Stimulated activated CD8-positive, alpha-beta memory T cell treated with anti-CD3 and anti-CD28 coated beads, Interleukin-4, amount 100 ng/mL, for 1 hour (primary cell): ENCODE measurements at regions not wholly inside any gene's neighbourhood (a gene's known extent, or its start where the extent isn't known, plus 50 kb on each side); places are given as distances from the start of the nearest gene placed in this dataset.
"Not testable (repeated sequence)": the region's sequence is repeated elsewhere in the genome, so short reads cannot be mapped to it uniquely, and the experiment has no call there.

ENCODE experiments used
- DNase-seq, 2 donors: peaks; one replicate each; pipeline ENCODE4 v3.0.0-alpha.2; 2020; ENCODE audit warnings: low read depth in 2 of 2, low spot score in 1 of 2

DNA sequence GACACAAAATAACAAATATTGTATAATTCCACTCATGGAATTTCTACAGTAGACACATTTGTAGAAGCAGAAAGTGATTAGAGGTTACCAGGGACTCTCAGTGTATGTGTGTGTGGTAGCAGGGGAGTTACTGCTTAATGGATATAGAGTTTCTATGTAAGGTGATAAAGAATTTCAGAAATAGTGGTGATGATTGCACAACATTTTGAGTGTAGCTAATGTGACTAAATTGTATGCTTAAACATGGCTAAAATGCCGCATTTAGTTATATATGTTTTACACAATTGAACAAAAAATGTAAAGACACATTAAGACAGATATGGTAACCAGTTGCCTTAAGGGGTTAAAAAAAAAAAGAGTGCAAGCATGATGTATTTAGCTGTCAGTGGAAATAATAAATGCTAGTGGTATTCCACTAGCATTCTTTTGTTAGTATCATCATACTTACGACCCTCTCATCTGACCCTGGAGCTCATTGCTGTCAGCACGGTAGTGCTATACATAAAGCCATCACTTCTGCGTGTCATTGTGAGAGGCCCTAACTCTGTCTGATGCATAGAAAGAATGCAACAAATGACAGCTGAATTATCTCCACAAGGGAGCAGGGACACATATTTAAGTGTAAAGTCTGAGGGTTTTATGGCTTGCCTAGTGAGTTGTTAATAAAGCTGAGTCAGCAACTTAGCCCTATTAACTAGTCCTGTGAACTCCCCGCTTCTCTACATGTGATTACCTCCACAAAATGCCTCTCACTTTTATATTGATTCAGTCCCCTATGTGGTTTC is 134.1 kb upstream of the RXFP2 start:
- DNase-seq = no peak

- DNase-seq = not testable (repeated sequence)
Observed at GRCh38 chr13:31607531-31607930, 131.8 kb upstream of the RXFP2 start.

GRCh38 chr13:31608780-31609179 is 130.5 kb upstream of the RXFP2 start:
- not testable (repeated sequence) for DNase-seq

DNA sequence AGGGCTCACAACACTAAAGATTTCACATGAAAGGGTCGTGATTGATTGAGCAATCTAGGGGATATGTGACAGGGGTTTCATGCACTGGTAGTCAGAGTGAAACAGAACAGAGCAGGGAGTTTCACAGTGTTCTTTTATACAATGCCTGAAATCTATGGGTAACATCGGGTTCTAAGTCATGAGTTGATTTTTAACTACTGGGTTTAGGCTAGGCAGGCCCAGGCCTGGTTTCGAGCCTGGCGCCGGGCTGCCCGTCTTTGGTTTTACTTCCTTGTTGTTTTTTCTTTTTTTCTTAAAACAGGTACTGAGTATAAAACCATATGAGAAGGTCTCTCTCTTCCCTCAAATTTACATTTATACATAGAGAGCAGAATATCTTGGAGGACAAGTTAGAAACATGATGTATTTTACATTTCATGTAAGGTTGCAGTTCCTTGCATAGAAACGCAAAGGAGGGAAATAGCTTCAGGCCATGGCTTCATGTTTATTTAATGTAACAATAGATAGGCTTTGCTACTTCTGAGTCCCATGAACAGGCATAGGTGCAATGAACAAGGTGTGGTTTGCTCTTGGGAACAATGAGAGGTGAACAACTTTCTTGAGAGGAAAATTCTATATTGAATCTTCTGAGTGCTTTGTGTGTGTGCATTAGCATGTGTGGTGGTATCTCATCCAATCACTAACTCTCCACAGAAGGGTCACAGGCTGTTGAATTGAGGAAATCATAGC is 128.9 kb upstream of the RXFP2 start:
- no peak for DNase-seq

- no peak for DNase-seq
Observed at GRCh38 chr13:31611214-31611613, 128.1 kb upstream of the RXFP2 start.

DNA sequence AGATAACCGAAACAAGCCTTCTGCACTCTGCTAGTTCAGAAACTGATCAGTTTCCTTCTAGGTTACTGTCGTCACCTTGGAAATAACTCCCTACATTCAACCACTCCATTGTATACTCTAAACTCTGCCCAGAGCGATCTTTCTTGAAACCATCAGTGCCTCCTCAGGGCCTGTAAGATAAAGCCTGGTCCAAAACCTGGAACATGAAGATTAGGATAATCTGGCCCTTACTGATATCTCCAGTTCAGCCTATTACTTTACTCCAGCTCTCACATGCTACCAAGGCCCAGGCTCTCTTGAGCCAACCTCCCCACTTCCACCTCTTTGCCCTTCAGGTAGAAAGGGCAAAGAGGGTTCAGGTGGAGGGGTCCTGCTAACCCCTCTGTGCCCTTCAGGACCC is 125.3 kb upstream of the RXFP2 start:
- DNase-seq = no peak

DNA sequence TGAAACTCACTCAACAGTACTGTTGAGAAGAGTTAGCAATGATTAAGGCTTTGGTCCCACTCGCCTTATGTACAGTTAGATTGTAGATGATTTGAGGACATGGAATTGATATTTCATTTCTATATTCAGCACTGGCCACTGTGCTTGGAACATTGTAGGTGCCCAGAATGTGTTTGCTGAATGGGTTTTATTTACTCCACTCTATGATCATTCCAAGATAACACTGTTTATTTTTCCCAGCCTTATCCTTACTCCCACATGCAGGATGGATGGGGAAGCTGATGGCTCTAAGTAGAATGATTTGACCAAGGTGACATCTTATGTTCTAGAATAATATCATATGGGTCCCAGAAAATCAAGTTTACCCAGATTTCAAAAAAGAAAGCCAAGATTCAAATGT is 124.6 kb upstream of the RXFP2 start:
- no peak for DNase-seq

- no peak for DNase-seq
Observed at GRCh38 chr13:31625115-31625514, 114.2 kb upstream of the RXFP2 start.

DNA sequence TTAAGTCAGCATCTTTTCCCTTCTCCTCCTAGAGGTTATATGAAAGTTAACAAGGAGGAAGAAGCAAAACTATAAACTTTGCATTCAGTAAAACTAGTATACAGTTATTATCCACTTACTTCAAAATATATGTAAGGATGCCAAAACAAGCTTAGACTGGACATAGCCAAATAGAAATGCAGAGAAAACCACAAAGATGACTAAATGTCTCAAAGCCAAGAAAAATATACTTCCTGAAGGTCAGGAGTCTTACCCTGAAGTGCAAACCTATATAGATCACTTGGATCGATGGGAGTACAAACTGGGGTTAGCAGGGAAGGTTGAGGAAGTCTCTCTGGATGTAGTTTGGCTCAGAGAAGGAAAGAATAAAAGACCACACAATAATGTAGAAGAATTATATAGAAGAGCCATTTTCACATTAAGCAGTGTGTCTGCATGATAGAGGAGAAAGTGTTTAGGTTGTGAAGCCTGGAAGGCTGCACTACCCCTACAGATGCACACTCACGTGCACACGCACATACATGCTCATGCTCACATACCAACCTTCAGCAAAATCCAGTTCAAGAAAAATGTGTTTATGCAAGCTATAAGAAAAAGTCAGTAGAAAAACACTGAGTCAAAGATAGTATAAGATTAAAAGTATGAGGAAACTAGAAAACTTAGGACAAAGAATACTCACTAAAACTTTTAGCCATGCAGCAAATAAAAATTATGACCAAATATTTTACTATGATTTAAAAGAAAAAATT is 112.1 kb upstream of the RXFP2 start:
- no peak for DNase-seq

DNA sequence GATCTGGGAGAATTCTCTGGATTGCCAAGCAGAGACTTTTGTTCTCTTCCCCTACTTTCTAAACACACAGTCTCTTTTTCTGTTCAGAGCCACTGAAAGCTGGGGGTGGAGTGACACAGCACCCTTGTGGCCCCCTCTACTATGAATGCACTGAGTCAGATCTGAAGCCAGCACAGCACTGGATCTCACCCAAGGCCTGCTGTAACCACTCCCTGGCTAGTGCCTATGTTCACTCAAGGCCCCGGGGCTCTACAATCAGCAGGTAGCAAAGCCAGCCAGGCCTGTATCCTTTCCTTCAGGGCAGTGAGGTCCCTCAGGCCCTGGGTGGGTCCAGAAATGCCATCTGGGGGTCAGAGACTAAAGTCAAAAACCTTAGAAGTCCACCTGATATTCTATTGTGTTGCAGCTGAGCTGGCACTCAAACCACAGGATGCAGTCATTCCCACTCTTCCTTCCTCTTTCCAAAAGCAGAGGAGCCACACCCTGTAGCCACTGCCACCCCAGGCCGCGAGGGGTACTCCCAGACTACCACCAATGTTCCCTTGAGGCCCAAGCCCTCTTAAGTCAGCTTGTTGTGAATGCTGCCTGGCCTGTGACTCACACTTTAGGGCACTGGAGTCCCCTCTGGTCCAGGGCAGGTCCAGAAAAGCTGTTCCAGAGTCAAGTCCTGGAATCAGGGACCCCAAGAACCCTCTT is 110.1 kb upstream of the RXFP2 start:
- no peak for DNase-seq

DNA sequence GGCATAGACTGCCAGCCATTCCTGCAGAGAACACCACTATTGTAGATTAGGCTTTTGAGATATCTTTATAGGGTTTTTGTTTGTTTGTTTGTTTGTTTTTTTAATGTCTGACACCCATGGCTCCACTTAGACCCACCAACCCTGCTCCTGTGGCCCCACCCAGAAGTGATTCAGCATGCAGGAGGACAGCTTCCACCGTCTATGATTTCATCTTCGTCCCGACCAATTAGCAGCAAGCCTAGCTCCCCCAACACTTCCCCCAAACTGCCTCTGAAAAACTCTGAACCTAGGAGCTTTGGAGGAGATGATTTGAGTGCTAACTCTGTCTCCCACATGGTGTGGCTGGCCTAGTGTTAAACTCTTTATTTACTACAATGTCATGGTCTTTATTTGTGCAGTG is 108.3 kb upstream of the RXFP2 start:
- DNase-seq = no peak

DNA sequence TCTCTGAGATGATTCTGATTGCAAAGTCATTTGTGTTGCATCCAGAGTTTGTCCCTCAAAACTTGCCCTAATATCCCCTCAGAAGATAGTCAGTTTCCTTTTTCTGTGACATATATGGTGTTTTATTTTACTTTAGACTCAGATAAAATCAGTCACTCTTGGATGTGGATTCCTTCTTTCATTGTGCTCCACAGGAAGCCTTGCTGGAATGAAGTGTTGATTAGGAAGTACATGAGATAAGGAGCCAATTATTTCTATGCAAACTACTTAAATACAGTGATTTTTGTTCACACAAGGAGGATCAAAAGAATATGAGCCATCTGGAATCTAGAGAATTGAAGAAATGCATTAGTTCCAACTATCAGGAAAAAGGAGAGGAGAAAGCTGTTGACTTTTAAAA is 107.6 kb upstream of the RXFP2 start:
- no peak for DNase-seq

GRCh38 chr13:31638577-31638976 is 100.7 kb upstream of the RXFP2 start:
- DNase-seq = no peak

DNA sequence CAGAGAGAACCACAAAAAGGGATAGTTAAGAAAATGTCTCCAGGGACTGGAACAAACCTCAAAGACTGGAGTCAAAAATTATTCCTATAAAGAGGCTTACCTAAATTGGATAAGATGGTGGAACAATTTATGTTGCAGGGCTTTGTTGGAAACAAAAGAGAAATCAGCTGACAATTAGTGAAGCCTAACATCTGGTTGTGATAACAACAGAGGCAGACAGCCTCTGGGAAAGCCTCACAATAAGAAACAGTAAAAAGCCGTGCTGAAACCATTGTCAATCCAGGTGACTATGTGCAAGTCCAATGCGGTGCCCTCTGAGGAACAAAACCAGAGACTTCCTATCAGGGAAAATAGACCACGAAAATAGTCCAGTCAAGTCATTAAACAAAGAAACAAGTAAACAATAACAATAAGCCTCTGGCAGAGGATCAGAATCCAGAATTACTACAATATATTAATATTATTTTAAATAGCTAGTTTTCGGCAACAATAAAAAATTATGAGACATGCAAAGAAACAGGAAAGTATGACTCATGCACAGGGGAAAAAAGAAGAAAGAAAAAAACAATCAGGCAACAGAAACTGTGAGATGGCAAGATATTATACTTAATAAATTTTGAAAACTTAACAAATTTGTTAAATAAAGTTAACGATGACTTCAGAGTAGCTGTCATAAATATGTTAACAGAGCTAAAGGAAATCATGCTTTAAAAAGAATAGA is 99.7 kb upstream of the RXFP2 start:
- DNase-seq = no peak

GRCh38 chr13:31649766-31650165 is 89.6 kb upstream of the RXFP2 start:
- no peak for DNase-seq

DNA sequence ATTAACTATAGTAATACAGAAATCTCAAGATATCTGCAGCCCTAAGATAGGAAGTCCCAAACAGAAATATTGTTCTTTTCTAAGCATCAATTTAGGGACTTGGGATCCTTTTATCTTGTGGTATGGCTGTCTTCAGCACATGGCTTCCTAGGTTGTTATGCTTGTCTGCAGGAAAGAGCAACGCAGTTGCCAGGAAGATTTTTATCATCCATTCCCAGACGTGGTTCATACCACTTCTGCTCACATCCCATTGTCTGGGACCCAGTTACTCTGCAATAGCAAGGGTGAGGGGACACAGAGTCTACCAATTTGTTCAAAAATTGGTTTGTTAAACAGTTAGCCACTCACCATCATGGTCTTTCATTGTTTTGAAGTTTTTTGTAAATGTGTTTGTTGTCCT is 85.6 kb upstream of the RXFP2 start:
- no peak for DNase-seq

DNA sequence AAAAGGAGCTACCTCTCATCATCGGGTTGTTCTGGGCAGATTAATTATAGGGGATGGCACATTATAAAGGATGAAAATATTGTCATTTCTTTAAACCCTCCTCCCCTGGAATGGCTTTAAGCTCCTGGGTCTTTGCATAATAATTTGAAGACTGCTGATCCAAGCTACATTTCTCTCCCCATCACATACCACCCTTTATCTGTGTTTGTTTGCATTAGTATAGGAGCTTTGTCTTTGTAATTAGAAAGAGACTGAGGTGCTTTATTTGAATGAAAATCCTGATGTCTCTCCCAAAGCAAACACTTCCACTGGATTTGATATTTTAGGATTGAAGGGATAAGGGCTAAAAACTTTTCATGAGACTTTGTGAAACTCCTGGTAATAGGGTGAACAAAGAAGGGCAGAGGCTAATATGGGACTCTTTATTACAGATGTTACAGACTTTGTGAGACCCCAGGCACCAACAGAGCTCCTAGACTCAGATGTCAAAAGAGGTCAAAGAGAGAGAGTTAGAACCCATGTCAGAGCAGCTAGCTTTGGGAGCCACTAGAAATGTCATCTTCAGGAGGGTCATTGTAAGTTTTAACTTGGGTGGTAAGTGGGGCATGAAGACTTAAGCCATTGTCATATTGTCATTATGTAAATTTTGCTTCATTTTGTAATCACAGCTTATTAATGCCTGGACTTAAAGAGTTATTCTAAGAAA is 75.3 kb upstream of the RXFP2 start:
- DNase-seq = no peak

DNA sequence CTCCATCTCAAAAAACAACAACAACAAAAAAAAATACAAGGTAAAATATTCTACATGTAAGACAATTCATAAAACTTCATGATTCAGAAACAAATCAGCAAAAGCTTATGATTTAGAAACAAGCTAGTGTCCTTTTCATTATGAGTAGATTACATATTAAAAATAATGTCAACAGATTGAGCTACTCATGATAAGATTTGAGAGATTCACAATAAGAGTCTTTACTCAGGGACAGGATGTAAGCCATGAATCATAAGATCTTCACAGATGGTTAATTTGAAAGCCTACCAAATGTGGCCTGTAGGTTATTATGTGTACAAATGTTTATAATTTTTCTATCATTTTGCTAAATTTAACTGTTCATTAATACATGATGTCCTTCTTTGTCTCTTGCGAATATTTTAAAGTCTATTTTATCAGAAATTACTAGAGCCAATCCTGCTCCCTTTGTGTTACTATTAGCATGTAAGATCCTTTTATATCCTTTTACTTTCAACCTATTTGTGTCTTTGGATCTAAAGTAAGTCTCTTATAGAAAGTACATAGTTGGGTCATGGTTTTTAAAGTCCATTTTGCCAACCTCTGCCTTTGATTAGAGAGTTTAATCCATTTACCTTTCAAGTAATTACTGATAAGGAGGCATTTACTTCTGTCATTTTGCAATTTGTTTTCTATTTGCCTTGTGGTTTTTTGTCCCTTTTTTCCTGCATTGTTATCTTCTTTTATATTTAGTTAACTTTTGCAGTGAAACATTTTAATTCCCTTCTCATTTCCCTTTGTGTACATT is 68.3 kb upstream of the RXFP2 start:
- DNase-seq = no peak

GRCh38 chr13:31674051-31674450 is 65.3 kb upstream of the RXFP2 start:
- no peak for DNase-seq
